ENCODE measurements at regions not wholly inside any gene's neighbourhood (a gene's known extent, or its start where the extent isn't known, plus 50 kb on each side); places are given as distances from the start of the nearest gene placed in this dataset.

GRCh38 chr3:181212271-181212670, 222.7 kb upstream of the DNAJC19 start:
- TF ChIP-seq CTCF (IDR thresholded peaks at IDR 0.05; ENCODE audit: low read depth, low read length) = no peak
- TF ChIP-seq EZH2phosphoT487 (IDR thresholded peaks at IDR 0.05; ENCODE audit: low read depth) = no peak

Data from OCI-LY3 (cell line).